H1 (cell line): ENCODE measurements at regions not wholly inside any gene's neighbourhood (a gene's known extent, or its start where the extent isn't known, plus 50 kb on each side); places are given as distances from the start of the nearest gene placed in this dataset.

Experiments
- CTCF ChIA-PET: fragments of 300-600 bp; sonication (Branson Sonifier 250); formaldehyde crosslinking; loops from one replicate; lab custom pipeline; 2021; ENCODE audit not compliant: partially characterized antibody; lab: Charles Lee
- POLR2A ChIA-PET: fragments of 300-600 bp; sonication (Branson Sonifier 250); formaldehyde crosslinking; loops from one replicate; lab custom pipeline; 2021; ENCODE audit warnings: inconsistent platforms; ENCODE audit not compliant: partially characterized antibody; lab: Charles Lee
- DNase-seq, 2 experiments: peaks; one replicate each; pipeline versions ENCODE4 v3.0.0 to v3.0.0-alpha.2; 2010 to 2022; ENCODE audit warnings: low spot score in 2 of 2, low read depth in 1 of 2, mixed read lengths in 1 of 2
- FAIRE-seq: peaks from 2 replicates; lab custom pipeline; 2011; peaks lifted over from hg19 to GRCh38; lab: Jason Lieb, UNC
- H2AFZ ChIP-seq: 2 replicates; pipeline ENCODE4 v1.8.1; 2012; ENCODE audit warnings: low read length, inconsistent platforms
- H2AK5ac ChIP-seq: 2 replicates; pipeline ENCODE4 v1.6.1; 2013; ENCODE audit warnings: low read depth, low read length
- H2BK120ac ChIP-seq: replicated peaks from 2 replicates; pipeline ENCODE3; 2013; ENCODE audit warnings: low read depth, low read length, inconsistent platforms
- H2BK12ac ChIP-seq: 2 replicates; pipeline ENCODE4 v1.6.1; 2013; ENCODE audit warnings: low read depth, low read length
- H2BK15ac ChIP-seq: 2 replicates; pipeline ENCODE4 v1.6.1; 2013; ENCODE audit warnings: low read length
- H2BK20ac ChIP-seq: 2 replicates; pipeline ENCODE4 v1.6.1; 2013; ENCODE audit warnings: low read length
- H2BK5ac ChIP-seq: 2 replicates; pipeline ENCODE4 v1.6.1; 2013; ENCODE audit warnings: low read depth, low read length
- H3K14ac ChIP-seq: 2 replicates; pipeline ENCODE4 v1.6.1; 2013; ENCODE audit warnings: inconsistent platforms; ENCODE audit not compliant: insufficient read length
- H3K18ac ChIP-seq: 2 replicates; pipeline ENCODE4 v1.6.1; 2013; ENCODE audit warnings: low read length; ENCODE audit errors: extremely low read depth
- H3K23ac ChIP-seq: 2 replicates; pipeline ENCODE4 v1.6.1; 2013; ENCODE audit warnings: inconsistent platforms; ENCODE audit not compliant: insufficient read length
- H3K23me2 ChIP-seq: 2 replicates; pipeline ENCODE4 v1.6.1; 2013; ENCODE audit warnings: low read depth, low read length
- H3K27ac ChIP-seq: 2 replicates; pipeline ENCODE4 v1.6.1; 2011; ENCODE audit warnings: low read depth, low read length, inconsistent platforms
- H3K27me3 ChIP-seq, 4 experiments: replicated peaks in 1 of 4; 1 replicate in 1 of 4; 2 replicates in 3 of 4; pipeline versions ENCODE4 v1.6.1 to v1.8.1; 2011 to 2013; ENCODE audit warnings: low read length in 3 of 4, mild to moderate bottlenecking in 3 of 4, inconsistent platforms in 2 of 4, mixed read lengths in 2 of 4, moderate library complexity in 1 of 4; ENCODE audit not compliant: control insufficient read depth in 3 of 4, insufficient read depth in 3 of 4; ENCODE audit errors: extremely low read depth in 1 of 4
- H3K36me3 ChIP-seq, 4 experiments: 2 replicates each; pipeline versions ENCODE4 v1.6.1 to v1.8.1; 2011 to 2013; ENCODE audit warnings: mild to moderate bottlenecking in 4 of 4, low read length in 3 of 4, moderate library complexity in 2 of 4, control low read depth in 1 of 4, inconsistent platforms in 1 of 4; ENCODE audit not compliant: insufficient read depth in 4 of 4, control insufficient read depth in 2 of 4
- H3K4ac ChIP-seq: replicated peaks from 2 replicates; pipeline ENCODE3; 2013; ENCODE audit warnings: low read length, low read depth, mixed read lengths, inconsistent platforms; ENCODE audit not compliant: insufficient read length
- H3K4me1 ChIP-seq, 4 experiments: replicated peaks in 1 of 4; 1 replicate in 1 of 4; 2 replicates in 3 of 4; pipeline versions ENCODE4 v1.6.1 to v1.8.1; 2011 to 2013; ENCODE audit warnings: low read length in 3 of 4, inconsistent platforms in 2 of 4, mixed read lengths in 1 of 4; ENCODE audit not compliant: insufficient read depth in 4 of 4, control insufficient read depth in 3 of 4
- H3K4me2 ChIP-seq, 2 experiments: 2 replicates each; pipeline versions ENCODE4 v1.6.1 to v1.8.1; 2011 to 2013; ENCODE audit warnings: low read depth in 2 of 2, low read length in 2 of 2, control low read depth in 1 of 2, inconsistent platforms in 1 of 2, mild to moderate bottlenecking in 1 of 2; ENCODE audit not compliant: insufficient read depth in 1 of 2
- H3K4me3 ChIP-seq, 4 experiments: fragments of 200-600, 300-600 bp in 1 of 4; sonication (generic), shearing (Covaris generic), sonication (Bioruptor Twin) in 1 of 4; 2 replicates each; pipeline versions ENCODE4 v1.5.1 to v1.8.1; 2011 to 2016; ENCODE audit warnings: low read length in 4 of 4, low read depth in 3 of 4, control low read depth in 2 of 4, inconsistent platforms in 2 of 4, mild to moderate bottlenecking in 2 of 4, mixed read lengths in 1 of 4, moderate library complexity in 1 of 4; ENCODE audit not compliant: insufficient read depth in 2 of 4; ENCODE audit errors: extremely low read depth in 1 of 4
- H3K56ac ChIP-seq: replicated peaks from 2 replicates; pipeline ENCODE3; 2013; ENCODE audit warnings: low read depth, mild to moderate bottlenecking, mixed read lengths, low read length, inconsistent platforms; ENCODE audit not compliant: insufficient read length
- H3K79me1 ChIP-seq: 2 replicates; pipeline ENCODE4 v1.6.1; 2013; ENCODE audit warnings: low read depth, low read length, control low read depth
- H3K79me2 ChIP-seq, 2 experiments: 2 replicates each; pipeline versions ENCODE4 v1.6.1 to v1.8.1; 2012 to 2013; ENCODE audit warnings: low read length in 2 of 2, mild to moderate bottlenecking in 2 of 2, inconsistent platforms in 1 of 2; ENCODE audit not compliant: insufficient read depth in 2 of 2, control insufficient read depth in 1 of 2
- H3K9ac ChIP-seq, 4 experiments: replicated peaks in 1 of 4; 1 replicate in 1 of 4; 2 replicates in 3 of 4; pipeline versions ENCODE4 v1.6.1 to v1.8.1; 2011 to 2013; ENCODE audit warnings: low read depth in 3 of 4, low read length in 3 of 4, control low read depth in 2 of 4, mild to moderate bottlenecking in 2 of 4, moderate library complexity in 2 of 4, inconsistent platforms in 1 of 4; ENCODE audit errors: extremely low read depth in 1 of 4
- H3K9me3 ChIP-seq, 2 experiments: 2 replicates each; pipeline versions ENCODE4 v1.6.1 to v1.8.1; 2012 to 2013; ENCODE audit warnings: mild to moderate bottlenecking in 2 of 2, moderate library complexity in 2 of 2, control low read depth in 1 of 2, inconsistent platforms in 1 of 2, low read depth in 1 of 2, low read length in 1 of 2, mixed read lengths in 1 of 2; ENCODE audit not compliant: insufficient read depth in 2 of 2
- H4K20me1 ChIP-seq, 2 experiments: replicated peaks in 1 of 2; 2 replicates each; pipeline versions ENCODE3 to v1.8.1; 2011 to 2013; ENCODE audit warnings: inconsistent platforms in 2 of 2, low read length in 2 of 2, mild to moderate bottlenecking in 1 of 2; ENCODE audit not compliant: insufficient read depth in 2 of 2, control insufficient read depth in 1 of 2
- H4K5ac ChIP-seq: 2 replicates; pipeline ENCODE4 v1.6.1; 2013; ENCODE audit warnings: low read length, low read depth, mixed read lengths, inconsistent platforms; ENCODE audit not compliant: insufficient read length
- H4K8ac ChIP-seq: 2 replicates; pipeline ENCODE4 v1.8.0; 2013; ENCODE audit warnings: mild to moderate bottlenecking, moderate library complexity, low read length, inconsistent platforms; ENCODE audit not compliant: insufficient read depth; ENCODE audit errors: extremely low read depth
- H4K91ac ChIP-seq: replicated peaks from 2 replicates; pipeline ENCODE3; 2013; ENCODE audit warnings: low read length, mixed read lengths, inconsistent platforms; ENCODE audit not compliant: insufficient read length
- BCL11A ChIP-seq, 2 experiments: IDR thresholded peaks; one replicate each; pipeline ENCODE4 v1.6.1; 2011; ENCODE audit warnings: low read depth in 2 of 2, low read length in 2 of 2, mild to moderate bottlenecking in 2 of 2
- BRCA1 ChIP-seq: IDR thresholded peaks from 2 replicates; pipeline ENCODE4 v1.6.1; 2012; ENCODE audit warnings: low read depth, low read length, improper control_type of control experiment
- CEBPB ChIP-seq: IDR thresholded peaks from 2 replicates; pipeline ENCODE4 v1.6.1; 2012; ENCODE audit warnings: low read depth, low read length
- JUND ChIP-seq: IDR thresholded peaks from 2 replicates; pipeline ENCODE4 v1.6.1; 2011; ENCODE audit warnings: mild to moderate bottlenecking, improper control_type of control experiment, low read length
- PHF8 ChIP-seq: fragments of 200-600 bp; sonication (generic); conservative IDR thresholded peaks from 2 replicates; pipeline ENCODE4 v1.7.1; 2012; ENCODE audit warnings: low read depth, mild to moderate bottlenecking, inconsistent platforms, low read length, moderate library complexity
- RFX5 ChIP-seq: IDR thresholded peaks from 2 replicates; pipeline ENCODE4 v1.6.1; 2011; ENCODE audit warnings: low read depth, low read length, improper control_type of control experiment, borderline replicate concordance
- SP1 ChIP-seq: IDR thresholded peaks from 2 replicates; pipeline ENCODE4 v1.6.1; 2011; ENCODE audit warnings: low read depth, low read length
- SP4 ChIP-seq: IDR thresholded peaks from 2 replicates; pipeline ENCODE4 v1.6.1; 2012; ENCODE audit warnings: low read length, inconsistent platforms
- WGBS, 2 experiments: shearing (Covaris generic) in 1 of 2; methylation state at CpG; one replicate each; pipeline versions ENCODE4 v1.1.6 to v1.1.7; 2013 to 2015; ENCODE audit warnings: low lambda C conversion rate in 2 of 2, mixed read lengths in 2 of 2, inconsistent platforms in 1 of 2, low coverage in 1 of 2, missing lambda C conversion rate in 1 of 2; ENCODE audit not compliant: insufficient replicate concordance in 2 of 2, insufficient coverage in 1 of 2, insufficient read length in 1 of 2; ENCODE audit errors: extremely low coverage in 1 of 2, missing lambda C conversion rate in 1 of 2; 5-methylcytosine and 5-hydroxymethylcytosine counted together
- TF ChIP-seq, protein P1 (sequence below): IDR thresholded peaks from 2 replicates; pipeline ENCODE4 v1.6.1; 2012; ENCODE audit warnings: low read length, inconsistent platforms
- TF ChIP-seq, protein P2 (sequence below): IDR thresholded peaks from 2 replicates; pipeline ENCODE4 v1.6.1; 2012; ENCODE audit warnings: inconsistent platforms
- TF ChIP-seq, protein P3 (sequence below): IDR thresholded peaks from 2 replicates; pipeline ENCODE4 v1.6.1; 2011; ENCODE audit warnings: low read depth, mild to moderate bottlenecking, low read length; ENCODE audit not compliant: insufficient read depth

DNA sequence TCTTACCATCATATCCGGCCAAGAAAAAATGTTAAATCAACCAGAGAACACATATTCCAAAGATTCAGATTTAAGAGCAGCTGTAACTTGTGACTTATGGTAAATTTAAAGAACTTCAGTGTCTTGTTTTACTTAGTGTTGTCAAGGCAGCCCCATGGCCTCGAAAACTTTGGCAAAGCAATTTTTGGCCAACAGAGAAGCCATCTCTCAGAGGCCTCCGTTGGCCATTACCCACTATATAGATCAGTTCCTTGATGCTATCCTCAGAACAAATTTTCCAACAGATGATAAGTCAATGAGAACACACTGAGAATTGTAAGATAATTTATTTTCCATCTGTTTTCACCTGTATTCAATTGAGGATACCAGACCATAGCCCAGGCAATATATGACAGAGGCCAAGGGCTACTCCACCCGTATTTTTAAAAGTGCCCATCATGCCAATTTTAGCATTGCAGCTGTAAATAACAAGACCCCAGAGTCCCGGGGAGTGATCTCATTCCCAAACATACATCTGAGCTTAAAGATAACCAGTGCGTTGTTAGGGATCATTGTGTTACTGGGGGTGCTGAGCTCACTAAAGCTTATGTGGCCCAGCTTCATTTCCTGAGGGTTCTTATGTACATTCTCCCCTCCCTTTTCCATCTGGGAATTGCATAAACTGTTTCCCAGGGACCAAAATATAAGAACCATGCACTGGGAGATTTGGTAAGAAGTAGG is 50.0 kb upstream of the PDHA1 start:
- Histone ChIP-seq H3K4me3 (no peak overlapping the region), H3K23ac (no peak overlapping the region), H3K56ac (no peak overlapping the region), H3K23me2 (no peaks in the 10 kb centered on the region), H3K18ac (no peak overlapping the region), H4K91ac (no peak overlapping the region), H4K20me1 (no peaks in the 10 kb centered on the region), H3K27me3 (no peaks in the 10 kb centered on the region), H4K8ac (no peak overlapping the region), H3K79me1 (no peaks in the 10 kb centered on the region), H3K9me3 (no peaks in the 10 kb centered on the region), H3K4me1 (0 out of 7 replicates have a peak, but pooled peaks cover 0 to 2% (median 0%) of the 10 kb centered on the region in 4 experiments), H3K9ac (no peak overlapping the region), H2BK12ac (no peak overlapping the region), H3K4me2 (no peak overlapping the region), H4K5ac (no peak overlapping the region), H2AK5ac (no peak overlapping the region), H3K4ac (no peak overlapping the region), H2BK5ac (no peak overlapping the region), H3K27ac (no peak overlapping the region), H3K14ac (no peak overlapping the region), H2BK15ac (no peak overlapping the region), H3K36me3 (no peaks in the 10 kb centered on the region), H3K79me2 (no peaks in the 10 kb centered on the region), H2BK20ac (no peak overlapping the region), H2BK120ac (no peak overlapping the region), H2AFZ (no peak overlapping the region)
- 80% methylated on average over 4 of the region's 6 CpGs; no CpG with 5 or more reads in 1 of the 2 experiments for WGBS, 2 experiments
- TF ChIP-seq JUND = no peak
- no peak for TF ChIP-seq SP4
- TF ChIP-seq, protein P1, sequence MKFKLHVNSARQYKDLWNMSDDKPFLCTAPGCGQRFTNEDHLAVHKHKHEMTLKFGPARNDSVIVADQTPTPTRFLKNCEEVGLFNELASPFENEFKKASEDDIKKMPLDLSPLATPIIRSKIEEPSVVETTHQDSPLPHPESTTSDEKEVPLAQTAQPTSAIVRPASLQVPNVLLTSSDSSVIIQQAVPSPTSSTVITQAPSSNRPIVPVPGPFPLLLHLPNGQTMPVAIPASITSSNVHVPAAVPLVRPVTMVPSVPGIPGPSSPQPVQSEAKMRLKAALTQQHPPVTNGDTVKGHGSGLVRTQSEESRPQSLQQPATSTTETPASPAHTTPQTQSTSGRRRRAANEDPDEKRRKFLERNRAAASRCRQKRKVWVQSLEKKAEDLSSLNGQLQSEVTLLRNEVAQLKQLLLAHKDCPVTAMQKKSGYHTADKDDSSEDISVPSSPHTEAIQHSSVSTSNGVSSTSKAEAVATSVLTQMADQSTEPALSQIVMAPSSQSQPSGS = no peak
- TF ChIP-seq RFX5 = no peak
- TF ChIP-seq, protein P2, sequence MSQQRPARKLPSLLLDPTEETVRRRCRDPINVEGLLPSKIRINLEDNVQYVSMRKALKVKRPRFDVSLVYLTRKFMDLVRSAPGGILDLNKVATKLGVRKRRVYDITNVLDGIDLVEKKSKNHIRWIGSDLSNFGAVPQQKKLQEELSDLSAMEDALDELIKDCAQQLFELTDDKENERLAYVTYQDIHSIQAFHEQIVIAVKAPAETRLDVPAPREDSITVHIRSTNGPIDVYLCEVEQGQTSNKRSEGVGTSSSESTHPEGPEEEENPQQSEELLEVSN = no peak
- TF ChIP-seq PHF8 = no peak
- TF ChIP-seq SP1 = no peak
- TF ChIP-seq BRCA1 = no peak
- TF ChIP-seq BCL11A (IDR thresholded peaks at IDR 0.05; ENCODE audit: low read depth in 2 of 2, low read length in 2 of 2) = no peak
- TF ChIP-seq CEBPB = no peak
- TF ChIP-seq, protein P3, sequence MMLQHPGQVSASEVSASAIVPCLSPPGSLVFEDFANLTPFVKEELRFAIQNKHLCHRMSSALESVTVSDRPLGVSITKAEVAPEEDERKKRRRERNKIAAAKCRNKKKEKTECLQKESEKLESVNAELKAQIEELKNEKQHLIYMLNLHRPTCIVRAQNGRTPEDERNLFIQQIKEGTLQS = no peak
- DNase-seq (no peak), FAIRE-seq (no peak)
- CTCF ChIA-PET = no interaction called here
- POLR2A ChIA-PET = no interaction called here
